Neutrophil (primary cell): ENCODE measurements at regions not wholly inside any gene's neighbourhood (a gene's known extent, or its start where the extent isn't known, plus 50 kb on each side); places are given as distances from the start of the nearest gene placed in this dataset.

Experiments used
- H3K27ac ChIP-seq: fragments of 200-600 bp; sonication (generic); 2 replicates; pipeline ENCODE4 v1.5.1; 2016; ENCODE audit warnings: mild to moderate bottlenecking, moderate library complexity
- H3K27me3 ChIP-seq: fragments of 200-600 bp; sonication (generic); 2 replicates; pipeline ENCODE4 v1.6.0; 2016; ENCODE audit warnings: mild to moderate bottlenecking
- H3K36me3 ChIP-seq: fragments of 200-600 bp; sonication (generic); 2 replicates; pipeline ENCODE4 v1.5.1; 2017
- H3K4me1 ChIP-seq, 2 experiments: fragments of 200-600 bp in 1 of 2; sonication (generic) in 1 of 2; 1 replicate in 1 of 2; 2 replicates in 1 of 2; pipeline versions ENCODE4 v1.5.1 to v1.6.1; 2013 to 2016; ENCODE audit warnings: low read depth in 1 of 2, low read length in 1 of 2, mild to moderate bottlenecking in 1 of 2, moderate library complexity in 1 of 2; ENCODE audit not compliant: control insufficient read depth in 1 of 2, insufficient read depth in 1 of 2
- H3K4me3 ChIP-seq, 2 experiments: fragments of 200-600 bp in 1 of 2; sonication (generic) in 1 of 2; 1 replicate in 1 of 2; 2 replicates in 1 of 2; pipeline ENCODE4 v1.5.1; 2013 to 2016; ENCODE audit warnings: low read depth in 1 of 2, low read length in 1 of 2, mild to moderate bottlenecking in 1 of 2, moderate library complexity in 1 of 2
- H3K9me3 ChIP-seq: fragments of 200-600 bp; sonication (generic); 2 replicates; pipeline ENCODE4 v1.5.1; 2016
- TF ChIP-seq, protein P1 (sequence below): fragments of 200-600 bp; sonication (generic); IDR thresholded peaks from 2 replicates; pipeline ENCODE4 v1.5.1; 2016; ENCODE audit warnings: antibody characterized with exemption

GRCh38 chr7:39891894-39892293, 58.2 kb upstream of the CDK13 start:
- peaks cover 17% of the 10 kb centered on the region for H3K27me3 ChIP-seq
- H3K27ac ChIP-seq, result no peak overlapping the region
- no peaks in the 10 kb centered on the region for H3K36me3 ChIP-seq
- TF ChIP-seq, protein P1, sequence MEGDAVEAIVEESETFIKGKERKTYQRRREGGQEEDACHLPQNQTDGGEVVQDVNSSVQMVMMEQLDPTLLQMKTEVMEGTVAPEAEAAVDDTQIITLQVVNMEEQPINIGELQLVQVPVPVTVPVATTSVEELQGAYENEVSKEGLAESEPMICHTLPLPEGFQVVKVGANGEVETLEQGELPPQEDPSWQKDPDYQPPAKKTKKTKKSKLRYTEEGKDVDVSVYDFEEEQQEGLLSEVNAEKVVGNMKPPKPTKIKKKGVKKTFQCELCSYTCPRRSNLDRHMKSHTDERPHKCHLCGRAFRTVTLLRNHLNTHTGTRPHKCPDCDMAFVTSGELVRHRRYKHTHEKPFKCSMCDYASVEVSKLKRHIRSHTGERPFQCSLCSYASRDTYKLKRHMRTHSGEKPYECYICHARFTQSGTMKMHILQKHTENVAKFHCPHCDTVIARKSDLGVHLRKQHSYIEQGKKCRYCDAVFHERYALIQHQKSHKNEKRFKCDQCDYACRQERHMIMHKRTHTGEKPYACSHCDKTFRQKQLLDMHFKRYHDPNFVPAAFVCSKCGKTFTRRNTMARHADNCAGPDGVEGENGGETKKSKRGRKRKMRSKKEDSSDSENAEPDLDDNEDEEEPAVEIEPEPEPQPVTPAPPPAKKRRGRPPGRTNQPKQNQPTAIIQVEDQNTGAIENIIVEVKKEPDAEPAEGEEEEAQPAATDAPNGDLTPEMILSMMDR, result no peak
- H3K4me3 ChIP-seq, result no peak overlapping the region
- no peaks in the 10 kb centered on the region for H3K9me3 ChIP-seq
- peaks cover 15 to 19% of the 10 kb centered on the region in 2 experiments for H3K4me1 ChIP-seq

GRCh38 chr7:39892361-39892760, 57.7 kb upstream of the CDK13 start:
- Histone ChIP-seq H3K9me3 (no peaks in the 10 kb centered on the region), H3K27me3 (peaks cover 17% of the 10 kb centered on the region)
- TF ChIP-seq, protein P1, result no peak

DNA sequence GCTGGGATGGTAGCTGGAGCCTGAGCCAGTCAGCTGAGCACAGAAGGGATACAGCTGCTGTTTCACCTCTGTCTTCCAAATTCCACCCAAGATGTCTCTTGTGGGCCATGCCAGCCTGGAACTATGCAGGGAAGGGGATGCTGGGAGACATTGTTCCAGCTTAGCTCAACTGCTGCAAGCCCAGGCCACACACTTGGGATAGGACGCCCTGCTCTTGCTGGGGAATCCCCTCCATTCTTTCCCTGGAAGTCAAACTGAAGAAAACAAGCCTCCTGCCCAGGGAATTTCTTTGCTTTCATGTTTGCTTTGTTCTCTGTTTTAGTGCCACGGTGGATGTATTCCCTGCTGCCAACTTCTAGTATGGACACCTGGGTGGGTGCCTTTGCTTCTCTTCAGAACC, 55.2 kb upstream of the CDK13 start:
- Histone ChIP-seq H3K27me3 (peaks cover 17% of the 10 kb centered on the region), H3K9me3 (no peaks in the 10 kb centered on the region), H3K4me3 (no peak overlapping the region), H3K27ac (no peak overlapping the region), H3K36me3 (no peaks in the 10 kb centered on the region), H3K4me1 (peaks cover 15 to 18% of the 10 kb centered on the region in 2 experiments)
- TF ChIP-seq, protein P1, result no peak

More at GRCh38 chr7:39892361-39892760, 57.7 kb upstream of the CDK13 start:
- H3K36me3 ChIP-seq, result no peaks in the 10 kb centered on the region
- H3K4me3 ChIP-seq, result no peak overlapping the region
- no peak overlapping the region for H3K27ac ChIP-seq
- H3K4me1 ChIP-seq, result peaks cover 15 to 19% of the 10 kb centered on the region in 2 experiments

DNA sequence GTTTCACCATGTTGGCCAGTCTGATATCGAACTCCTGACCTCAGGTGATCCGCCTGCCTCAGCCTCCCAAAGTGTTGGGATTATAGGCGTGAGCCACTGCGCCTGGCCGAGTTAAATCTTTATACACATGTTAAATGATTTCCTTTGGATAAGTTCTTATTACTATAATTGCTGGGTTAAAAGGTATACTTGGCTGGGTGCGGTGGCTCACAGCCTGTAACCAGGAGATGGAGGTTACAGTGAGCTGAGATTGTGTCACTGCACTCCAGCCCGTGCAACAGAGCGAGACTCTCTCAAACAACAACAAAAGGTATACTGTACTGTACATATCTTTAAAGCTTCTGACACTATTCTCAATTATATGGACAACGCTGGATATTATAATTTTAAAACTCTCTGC, 53.2 kb upstream of the CDK13 start:
- Histone ChIP-seq H3K27ac (no peak overlapping the region), H3K27me3 (peaks cover 16% of the 10 kb centered on the region), H3K4me3 (no peak overlapping the region), H3K9me3 (no peaks in the 10 kb centered on the region), H3K4me1 (peaks cover 0 to 5% of the 10 kb centered on the region in 2 experiments), H3K36me3 (no peaks in the 10 kb centered on the region)
- TF ChIP-seq, protein P1, result no peak

DNA sequence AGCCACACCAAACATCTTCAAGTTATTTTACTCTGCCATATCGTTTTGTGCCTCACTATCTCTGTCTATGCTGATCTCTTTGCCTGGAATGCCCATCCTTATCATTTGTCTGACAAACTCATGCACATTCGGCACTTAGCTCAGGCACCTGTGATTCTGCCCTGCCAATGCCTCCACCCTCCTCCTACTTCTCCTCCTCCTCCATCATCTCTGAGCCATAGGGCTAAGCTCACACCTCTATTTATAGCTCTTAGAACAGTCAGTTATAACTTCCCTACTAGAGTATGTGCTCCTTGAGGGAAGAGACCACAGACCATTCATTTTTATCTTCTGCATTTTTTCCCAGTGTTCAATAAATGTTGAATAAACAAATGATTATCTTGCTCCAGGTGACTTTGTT, 51.2 kb upstream of the CDK13 start:
- TF ChIP-seq, protein P1, result no peak
- H3K27ac ChIP-seq, result no peak overlapping the region
- H3K4me1 ChIP-seq, result peaks cover 0 to 5% of the 10 kb centered on the region in 2 experiments
- H3K36me3 ChIP-seq, result no peaks in the 10 kb centered on the region
- H3K4me3 ChIP-seq, result no peak overlapping the region
- no peaks in the 10 kb centered on the region for H3K9me3 ChIP-seq
- H3K27me3 ChIP-seq, result no peaks in the 10 kb centered on the region
